ENCODE measurements at regions not wholly inside any gene's neighbourhood (a gene's known extent, or its start where the extent isn't known, plus 50 kb on each side); places are given as distances from the start of the nearest gene placed in this dataset.

GRCh38 chrX:117768861-117769604 is 347.6 kb downstream of the KLHL13 start (continued):
- no peak for TF ChIP-seq ZBTB10 (tag by site-specific recombination; IDR thresholded peaks at IDR 0.05)
- no peak for TF ChIP-seq BCL6B (tag by site-specific recombination; IDR thresholded peaks at IDR 0.05)
- TF ChIP-seq ZFP69B (tag by site-specific recombination; IDR thresholded peaks at IDR 0.05) = no peak
- no peak for TF ChIP-seq ZNF704 (tag by site-specific recombination; IDR thresholded peaks at IDR 0.05)
- no peak for TF ChIP-seq ZNF416 (tag by site-specific recombination; IDR thresholded peaks at IDR 0.05)
- no peak for TF ChIP-seq SALL2 (tag by site-specific recombination; IDR thresholded peaks at IDR 0.05; ENCODE audit: borderline replicate concordance)
- TF ChIP-seq ZNF157 (tag by site-specific recombination; IDR thresholded peaks at IDR 0.05) = no peak
- no peak for TF ChIP-seq ZNF274 (IDR thresholded peaks at IDR 0.05; ENCODE audit: low read length)
- no peak for TF ChIP-seq ZNF274 (tag by site-specific recombination; IDR thresholded peaks at IDR 0.05; ENCODE audit: borderline replicate concordance)

- POLR2A ChIA-PET = no interaction called here
- Histone ChIP-seq H3K4me1 (ENCODE audit: control insufficient read depth, insufficient read depth, low read length) (no peaks in the 10 kb centered on the region), H3K9me3 (ENCODE audit: control insufficient read depth, insufficient read depth, low read depth, low read length) (no peaks in the 10 kb centered on the region), H3K27ac (ENCODE audit: extremely low read depth, low read depth, low read length) (no peak overlapping the region), H3K36me3 (ENCODE audit: control insufficient read depth in 2 of 2, insufficient read depth in 1 of 2, low read length in 2 of 2) (no peaks in the 10 kb centered on the region), H3K4me3 (ENCODE audit: low read depth, low read length) (no peak overlapping the region)
- CTCF ChIA-PET = no interaction called here
- TF ChIP-seq ZNF214 (tag by site-specific recombination; IDR thresholded peaks at IDR 0.05; ENCODE audit: borderline replicate concordance) = no peak
Measured at GRCh38 chrX:117765211-117765610, 351.4 kb downstream of the KLHL13 start.

- Histone ChIP-seq H3K27ac (ENCODE audit: extremely low read depth, low read depth, low read length) (no peak overlapping the region), H3K4me3 (ENCODE audit: low read depth, low read length) (no peak overlapping the region), H3K9me3 (ENCODE audit: control insufficient read depth, insufficient read depth, low read depth, low read length) (no peaks in the 10 kb centered on the region; the same call in 1 of the 2 replicates), H3K36me3 (ENCODE audit: control insufficient read depth in 2 of 2, insufficient read depth in 1 of 2, low read length in 2 of 2) (no peaks in the 10 kb centered on the region), H3K4me1 (ENCODE audit: control insufficient read depth, insufficient read depth, low read length) (no peaks in the 10 kb centered on the region)
- TF ChIP-seq ZNF18 (tag by site-specific recombination; IDR thresholded peaks at IDR 0.05) (no peak), ZFP69B (tag by site-specific recombination; IDR thresholded peaks at IDR 0.05) (no peak), ZBTB11 (tag by site-specific recombination; conservative IDR thresholded peaks at IDR 0.05; ENCODE audit: low read depth) (no peak), ZNF280C (tag by site-specific recombination; IDR thresholded peaks at IDR 0.05) (no peak), ZNF514 (tag by site-specific recombination; IDR thresholded peaks at IDR 0.05) (no peak)
- ChIA-PET POLR2A (no interaction called here), CTCF (interaction anchor here (0.8 to 1.1 kb wide), 2 partner anchors 8 to 502 kb away, joined by 3 to 4 read pairs; no protein-coding TSS in a partner anchor)
Measured at GRCh38 chrX:117752745-117753144, 363.9 kb downstream of the KLHL13 start.

All from HEK293 (cell line).